ENCODE measurements at regions not wholly inside any gene's neighbourhood (a gene's known extent, or its start where the extent isn't known, plus 50 kb on each side); places are given as distances from the start of the nearest gene placed in this dataset.

DNA sequence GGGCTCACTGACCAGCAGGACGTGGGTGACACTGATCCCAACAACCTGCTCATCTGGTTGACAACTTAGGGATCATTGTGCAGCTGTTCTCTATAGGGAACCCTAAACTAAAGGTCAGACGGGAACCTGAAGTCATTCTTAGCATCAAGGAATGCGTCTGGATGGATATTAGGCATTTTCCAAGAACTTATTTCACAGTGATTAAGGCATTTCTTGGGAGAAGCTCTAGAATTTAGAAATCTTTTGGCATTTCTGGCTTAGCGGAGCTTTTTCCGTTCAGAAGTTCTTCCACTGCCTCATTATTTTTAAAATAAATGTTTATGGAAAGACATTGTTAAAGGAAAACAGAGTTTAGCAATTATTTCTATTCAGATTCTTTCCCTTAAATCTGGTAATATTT, 303.3 kb upstream of the IGFBP3 start:
- DNase-seq (ENCODE audit: extremely low spot score), result no peak
- POLR2A ChIA-PET, result no interaction called here
- CTCF ChIA-PET, result no interaction called here
- TF ChIP-seq CTBP1 (IDR thresholded peaks at IDR 0.05; ENCODE audit: borderline replicate concordance) (no peak), ARNT (IDR thresholded peaks at IDR 0.05) (no peak), L3MBTL2 (conservative IDR thresholded peaks at IDR 0.05) (no peak), FOXM1 (IDR thresholded peaks at IDR 0.05; ENCODE audit: borderline replicate concordance) (no peak), ELF4 (IDR thresholded peaks at IDR 0.05) (no peak), ZNF384 (IDR thresholded peaks at IDR 0.05) (no peak), BHLHE40 (IDR thresholded peaks at IDR 0.05; ENCODE audit: borderline replicate concordance) (no peak), TARDBP (IDR thresholded peaks at IDR 0.05) (no peak)
- TF ChIP-seq, protein P1, sequence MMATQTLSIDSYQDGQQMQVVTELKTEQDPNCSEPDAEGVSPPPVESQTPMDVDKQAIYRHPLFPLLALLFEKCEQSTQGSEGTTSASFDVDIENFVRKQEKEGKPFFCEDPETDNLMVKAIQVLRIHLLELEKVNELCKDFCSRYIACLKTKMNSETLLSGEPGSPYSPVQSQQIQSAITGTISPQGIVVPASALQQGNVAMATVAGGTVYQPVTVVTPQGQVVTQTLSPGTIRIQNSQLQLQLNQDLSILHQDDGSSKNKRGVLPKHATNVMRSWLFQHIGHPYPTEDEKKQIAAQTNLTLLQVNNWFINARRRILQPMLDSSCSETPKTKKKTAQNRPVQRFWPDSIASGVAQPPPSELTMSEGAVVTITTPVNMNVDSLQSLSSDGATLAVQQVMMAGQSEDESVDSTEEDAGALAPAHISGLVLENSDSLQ (IDR thresholded peaks at IDR 0.05), result no peak

DNA sequence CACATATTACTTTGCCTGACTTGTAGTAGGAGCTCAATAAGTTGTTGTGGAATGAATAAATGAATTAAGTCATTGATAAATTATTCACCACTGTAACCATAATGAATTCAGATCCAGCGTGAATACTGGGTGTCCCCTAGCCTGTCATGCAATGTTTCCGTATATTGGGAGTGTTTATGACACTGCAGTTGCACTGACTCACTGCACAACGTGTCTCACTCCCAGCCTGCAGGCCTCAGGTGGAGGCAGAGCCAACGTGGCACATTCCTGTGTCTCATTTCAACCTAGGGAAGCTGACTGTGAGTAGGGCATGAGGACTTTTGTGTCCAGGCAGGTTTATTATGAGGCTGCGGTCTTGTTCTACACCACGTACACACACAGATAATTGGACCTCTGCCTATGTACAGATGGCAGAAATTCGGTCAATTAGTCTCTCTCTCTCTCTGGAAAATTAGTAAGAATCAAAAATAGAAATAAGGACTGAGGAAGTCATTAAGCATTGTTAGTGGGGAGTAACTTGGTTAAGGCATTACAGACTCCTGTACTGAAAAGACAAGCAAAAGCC, 299.1 kb upstream of the IGFBP3 start:
- ChIA-PET POLR2A (no interaction called here), CTCF (no interaction called here)
- no peak for DNase-seq (ENCODE audit: extremely low spot score)
- TF ChIP-seq, protein P1 (IDR thresholded peaks at IDR 0.05), result no peak
- no peak for TF ChIP-seq SP1 (IDR thresholded peaks at IDR 0.05)
- TF ChIP-seq CTBP1 (IDR thresholded peaks at IDR 0.05; ENCODE audit: borderline replicate concordance), result no peak
- TF ChIP-seq TARDBP (IDR thresholded peaks at IDR 0.05), result no peak
- TF ChIP-seq FOXA1 (IDR thresholded peaks at IDR 0.05), result no peak
- no peak for TF ChIP-seq L3MBTL2 (conservative IDR thresholded peaks at IDR 0.05)
- no peak for TF ChIP-seq SUZ12 (IDR thresholded peaks at IDR 0.05)

DNA sequence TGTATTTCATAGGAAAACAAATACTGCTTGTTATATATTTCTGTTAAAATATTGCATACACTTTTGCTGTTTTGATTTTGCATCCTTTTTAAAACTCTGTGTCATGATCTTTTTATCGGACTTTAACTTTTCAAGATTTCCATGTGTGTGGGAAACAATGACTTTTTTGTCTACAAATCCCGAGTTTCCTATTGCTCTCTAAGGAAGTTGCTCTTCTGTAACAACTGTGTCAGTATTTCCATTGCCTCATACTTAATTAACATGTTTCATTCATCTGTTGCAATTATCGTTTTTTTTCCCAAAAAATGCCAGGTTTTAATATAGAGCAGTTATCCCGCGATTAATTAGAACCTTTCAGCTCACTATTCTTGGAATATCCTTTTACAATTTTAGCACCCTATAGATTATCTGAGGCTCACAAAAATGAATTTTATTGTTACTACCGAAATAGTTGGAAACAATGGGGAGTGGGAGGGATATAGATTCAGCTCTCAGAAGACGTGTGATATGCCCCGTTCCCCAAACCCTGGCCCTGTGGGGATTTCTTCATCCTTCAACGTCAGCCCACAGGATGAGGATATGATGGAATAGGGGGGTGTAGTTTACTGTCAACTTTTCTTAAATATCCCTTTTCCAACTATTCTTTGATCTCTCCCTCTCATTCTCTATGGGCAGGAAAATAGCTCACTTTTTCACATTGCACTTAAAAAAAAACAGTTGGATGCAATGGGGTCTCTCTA, 297.6 kb upstream of the IGFBP3 start:
- ChIA-PET CTCF (no interaction called here), POLR2A (no interaction called here)
- TF ChIP-seq ZNF384 (IDR thresholded peaks at IDR 0.05), result no peak
- TF ChIP-seq L3MBTL2 (conservative IDR thresholded peaks at IDR 0.05), result no peak
- TF ChIP-seq BHLHE40 (IDR thresholded peaks at IDR 0.05; ENCODE audit: borderline replicate concordance), result no peak
- no peak for DNase-seq (ENCODE audit: extremely low spot score)

DNA sequence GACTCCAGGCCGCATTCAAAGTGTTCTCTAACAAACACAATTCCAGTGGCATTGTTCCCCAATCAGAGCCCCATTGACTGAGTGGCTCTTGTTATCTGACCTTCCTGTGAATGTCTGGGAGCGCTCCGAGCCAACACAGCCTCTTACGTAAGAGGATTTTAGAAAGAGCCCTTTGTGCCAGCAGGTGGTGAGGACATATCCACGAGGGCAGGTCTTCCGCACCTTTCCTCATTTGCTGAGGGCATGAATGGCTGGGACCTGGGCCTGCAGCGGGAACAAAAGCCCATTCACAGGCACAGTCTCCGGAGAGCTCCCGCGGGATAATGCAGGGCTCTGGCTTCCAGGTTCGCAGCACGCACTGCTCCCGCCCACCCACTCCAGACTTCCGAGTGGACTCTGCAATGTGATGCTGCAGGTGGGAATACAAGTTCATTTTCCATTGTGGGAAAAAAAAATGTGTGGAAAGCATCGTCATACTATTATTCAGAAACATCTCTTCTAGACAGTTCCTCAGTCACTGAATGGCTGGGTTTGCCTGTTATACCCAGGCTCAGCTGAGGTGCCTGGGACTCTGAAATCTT, 295.0 kb upstream of the IGFBP3 start:
- TF ChIP-seq ELF4 (IDR thresholded peaks at IDR 0.05) (no peak), HDGF (IDR thresholded peaks at IDR 0.05; ENCODE audit: borderline replicate concordance) (no peak), ARNT (IDR thresholded peaks at IDR 0.05) (no peak), ZNF384 (IDR thresholded peaks at IDR 0.05) (no peak), LEF1 (IDR thresholded peaks at IDR 0.05; ENCODE audit: borderline replicate concordance) (no peak), BHLHE40 (IDR thresholded peaks at IDR 0.05; ENCODE audit: borderline replicate concordance) (no peak), FOXA1 (IDR thresholded peaks at IDR 0.05) (no peak), FOXK2 (IDR thresholded peaks at IDR 0.05) (no peak), TARDBP (IDR thresholded peaks at IDR 0.05) (no peak), FOXM1 (IDR thresholded peaks at IDR 0.05; ENCODE audit: borderline replicate concordance) (no peak), NFRKB (IDR thresholded peaks at IDR 0.05) (no peak), SP1 (IDR thresholded peaks at IDR 0.05) (no peak), SUZ12 (IDR thresholded peaks at IDR 0.05) (no peak), L3MBTL2 (conservative IDR thresholded peaks at IDR 0.05) (no peak)
- TF ChIP-seq, protein P1 (IDR thresholded peaks at IDR 0.05), result no peak
- DNase-seq (ENCODE audit: extremely low spot score), result no peak
- ChIA-PET CTCF (no interaction called here), POLR2A (no interaction called here)

DNA sequence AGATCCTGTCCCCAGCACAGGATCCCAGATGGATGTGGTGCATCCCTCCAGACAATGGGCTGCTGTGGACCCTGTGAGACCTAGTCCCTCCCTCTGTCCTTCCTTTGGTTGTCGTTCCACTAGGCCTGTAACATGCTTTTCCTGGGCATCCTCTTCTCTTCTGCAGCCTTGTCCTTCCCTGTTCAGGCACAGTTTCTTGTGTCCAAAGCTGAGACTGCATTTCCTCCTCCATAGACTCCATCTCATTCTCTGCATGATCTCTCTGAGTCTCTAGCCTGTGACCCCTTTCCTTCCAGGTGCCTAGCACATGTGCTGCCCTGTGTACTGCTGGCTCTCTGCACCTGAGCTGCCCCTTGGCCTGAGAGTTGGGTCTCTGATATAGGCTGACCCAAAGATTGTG, 293.5 kb upstream of the IGFBP3 start:
- CTCF ChIA-PET, result no interaction called here
- no peak for DNase-seq (ENCODE audit: extremely low spot score)
- TF ChIP-seq TARDBP (IDR thresholded peaks at IDR 0.05), result no peak
- TF ChIP-seq SP1 (IDR thresholded peaks at IDR 0.05), result no peak
- TF ChIP-seq SUZ12 (IDR thresholded peaks at IDR 0.05), result no peak
- no peak for TF ChIP-seq HDGF (IDR thresholded peaks at IDR 0.05; ENCODE audit: borderline replicate concordance)
- no peak for TF ChIP-seq FOXA1 (IDR thresholded peaks at IDR 0.05)
- no peak for TF ChIP-seq BHLHE40 (IDR thresholded peaks at IDR 0.05; ENCODE audit: borderline replicate concordance)
- TF ChIP-seq FOXM1 (IDR thresholded peaks at IDR 0.05; ENCODE audit: borderline replicate concordance), result no peak
- TF ChIP-seq, protein P1 (IDR thresholded peaks at IDR 0.05), result no peak
- no peak for TF ChIP-seq ZNF384 (IDR thresholded peaks at IDR 0.05)
- no peak for TF ChIP-seq ELF4 (IDR thresholded peaks at IDR 0.05)
- TF ChIP-seq L3MBTL2 (conservative IDR thresholded peaks at IDR 0.05), result no peak
- TF ChIP-seq ARNT (IDR thresholded peaks at IDR 0.05), result no peak
- no peak for TF ChIP-seq NFRKB (IDR thresholded peaks at IDR 0.05)
- POLR2A ChIA-PET, result no interaction called here

DNA sequence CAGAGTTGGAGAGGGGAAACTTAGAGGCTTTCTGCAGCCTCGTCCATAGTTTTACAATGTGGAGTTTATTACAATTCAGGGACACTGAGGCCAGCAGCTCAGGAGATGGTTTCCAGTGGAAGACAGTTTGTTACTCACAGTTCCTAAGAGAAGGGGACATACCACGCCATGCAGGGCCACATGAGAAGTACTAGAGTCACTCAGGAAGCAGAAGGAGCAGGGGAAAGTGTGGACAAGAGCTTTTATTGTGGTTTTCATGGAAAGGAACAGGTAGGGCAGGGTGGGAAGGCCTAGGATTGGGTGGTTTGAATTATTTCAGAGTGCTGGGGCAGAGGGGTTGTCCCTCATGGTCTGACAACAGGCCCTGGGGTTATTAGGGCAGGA, 292.1 kb upstream of the IGFBP3 start:
- CTCF ChIA-PET, result no interaction called here
- POLR2A ChIA-PET, result no interaction called here
- no peak for DNase-seq (ENCODE audit: extremely low spot score)
- no peak for TF ChIP-seq BHLHE40 (IDR thresholded peaks at IDR 0.05; ENCODE audit: borderline replicate concordance)
- TF ChIP-seq FOXK2 (IDR thresholded peaks at IDR 0.05), result no peak
- no peak for TF ChIP-seq SP1 (IDR thresholded peaks at IDR 0.05)
- TF ChIP-seq ZNF384 (IDR thresholded peaks at IDR 0.05), result no peak
- TF ChIP-seq, protein P1 (IDR thresholded peaks at IDR 0.05), result no peak
- no peak for TF ChIP-seq CTBP1 (IDR thresholded peaks at IDR 0.05; ENCODE audit: borderline replicate concordance)
- no peak for TF ChIP-seq FOXM1 (IDR thresholded peaks at IDR 0.05; ENCODE audit: borderline replicate concordance)
- no peak for TF ChIP-seq ELF4 (IDR thresholded peaks at IDR 0.05)
- TF ChIP-seq LEF1 (IDR thresholded peaks at IDR 0.05; ENCODE audit: borderline replicate concordance), result no peak

All from HEK293T (cell line).